Astrocyte (in vitro differentiated cells and primary cell): ENCODE measurements at regions not wholly inside any gene's neighbourhood (a gene's known extent, or its start where the extent isn't known, plus 50 kb on each side); places are given as distances from the start of the nearest gene placed in this dataset.

Source experiments
- CTCF ChIP-seq: IDR thresholded peaks from 2 replicates; pipeline ENCODE4 v1.5.1; 2011; ENCODE audit warnings: low read depth, mild to moderate bottlenecking, inconsistent platforms, low read length, moderate library complexity; ENCODE audit not compliant: insufficient read depth
- EZH2 ChIP-seq: IDR thresholded peaks from 2 replicates; pipeline ENCODE4 v1.6.1; 2012; ENCODE audit warnings: mild to moderate bottlenecking, low read length, inconsistent platforms; ENCODE audit not compliant: insufficient read depth

DNA sequence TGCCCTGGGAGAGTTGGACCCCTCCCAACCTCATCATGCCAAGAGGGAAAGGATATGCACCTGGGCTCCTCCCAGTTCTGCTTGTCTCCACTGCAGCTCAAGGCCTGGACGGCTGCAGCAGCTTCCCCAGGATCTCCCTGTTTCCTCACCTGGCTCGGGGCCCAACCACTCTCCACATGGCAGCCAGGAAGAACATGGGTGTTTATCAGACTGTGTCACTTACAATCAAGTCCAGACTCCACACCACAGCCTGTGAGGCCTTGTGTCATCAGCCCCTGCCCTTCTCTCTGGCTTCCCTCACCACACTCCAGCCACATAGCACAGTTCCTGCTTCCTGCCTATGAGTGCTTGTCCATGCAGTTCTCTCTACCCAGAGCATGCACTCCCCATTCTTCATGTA, 534.4 kb downstream of the EPHB1 start:
- TF ChIP-seq EZH2 (no peak), CTCF (no peak)
